SK-N-SH treated with all-trans-retinoic acid at 6 μM for 48 hours (cell line): ENCODE measurements at regions not wholly inside any gene's neighbourhood (a gene's known extent, or its start where the extent isn't known, plus 50 kb on each side); places are given as distances from the start of the nearest gene placed in this dataset.
"Not testable (repeated sequence)": the region's sequence is repeated elsewhere in the genome, so short reads cannot be mapped to it uniquely, and the experiment has no call there.

ENCODE experiments used
- ATAC-seq: fragments of 200-7000 bp; cut with Tn5 transposase; 3 replicates; pipeline ENCODE4 v1.9.1; 2020; ENCODE audit warnings: mild to moderate bottlenecking, moderate library complexity
- CSDC2 ChIP-seq: fragments of 250-450 bp; sonication (Bioruptor Pico); IDR thresholded peaks from 2 replicates; pipeline ENCODE4 v1.5.0; 2020; ENCODE audit warnings: mild to moderate bottlenecking, moderate library complexity
- GLIS3 ChIP-seq: fragments of 250-450 bp; sonication (Bioruptor Pico); IDR thresholded peaks from 2 replicates; pipeline ENCODE4 v1.5.0; 2020; ENCODE audit warnings: mild to moderate bottlenecking, moderate library complexity
- ISL1 ChIP-seq: fragments of 250-450 bp; sonication (Bioruptor Pico); IDR thresholded peaks from 2 replicates; pipeline ENCODE4 v2.1.2; 2022; ENCODE audit warnings: mild to moderate bottlenecking, moderate library complexity
- OSR1 ChIP-seq: fragments of 250-450 bp; sonication (Bioruptor Pico); IDR thresholded peaks from 2 replicates; pipeline ENCODE4 v1.8.0; 2022; ENCODE audit warnings: moderate library complexity, mild to moderate bottlenecking, inconsistent platforms
- RARB ChIP-seq: fragments of 250-450 bp; sonication (Bioruptor Pico); IDR thresholded peaks from 2 replicates; pipeline ENCODE4 v1.8.0; 2021; ENCODE audit warnings: mild to moderate bottlenecking, moderate library complexity
- SNAI2 ChIP-seq: fragments of 250-450 bp; sonication (Bioruptor Pico); IDR thresholded peaks from 2 replicates; pipeline ENCODE4 v1.5.0; 2020; ENCODE audit warnings: mild to moderate bottlenecking, moderate library complexity
- TOX ChIP-seq: fragments of 250-450 bp; sonication (Bioruptor Pico); IDR thresholded peaks from 2 replicates; pipeline ENCODE4 v1.8.0; 2021; ENCODE audit warnings: mild to moderate bottlenecking, moderate library complexity, borderline replicate concordance
- ZC3H10 ChIP-seq: fragments of 250-450 bp; sonication (Bioruptor Pico); IDR thresholded peaks from 2 replicates; pipeline ENCODE4 v1.5.1; 2021; ENCODE audit warnings: mild to moderate bottlenecking, moderate library complexity
- ZFP3 ChIP-seq: fragments of 250-450 bp; sonication (Bioruptor Pico); IDR thresholded peaks from 2 replicates; pipeline ENCODE4 v1.5.0; 2020; ENCODE audit warnings: mild to moderate bottlenecking, moderate library complexity
- ZFP30 ChIP-seq: fragments of 450-650 bp; formaldehyde crosslinking; IDR thresholded peaks from 2 replicates; pipeline ENCODE4 v1.5.0; 2022; ENCODE audit warnings: mild to moderate bottlenecking, moderate library complexity
- ZNF565 ChIP-seq: fragments of 450-650 bp; formaldehyde crosslinking; conservative IDR thresholded peaks from 2 replicates; pipeline ENCODE4 v1.5.0; 2020; ENCODE audit warnings: low read depth, mild to moderate bottlenecking, moderate library complexity
- ZNF70 ChIP-seq: fragments of 450-650 bp; formaldehyde crosslinking; IDR thresholded peaks from 2 replicates; pipeline ENCODE4 v1.5.0; 2020; ENCODE audit warnings: mild to moderate bottlenecking, moderate library complexity
- TF ChIP-seq, protein P1 (sequence below): fragments of 250-450 bp; sonication (Bioruptor Pico); IDR thresholded peaks from 2 replicates; pipeline ENCODE4 v1.5.1; 2020; ENCODE audit warnings: low read depth, mild to moderate bottlenecking, moderate library complexity
- TF ChIP-seq, protein P2 (sequence below): fragments of 250-450 bp; sonication (Bioruptor Pico); IDR thresholded peaks from 2 replicates; pipeline ENCODE4 v1.5.0; 2020; ENCODE audit warnings: mild to moderate bottlenecking, moderate library complexity
- TF ChIP-seq, protein P3 (sequence below): fragments of 250-450 bp; sonication (Bioruptor Pico); IDR thresholded peaks from 2 replicates; pipeline ENCODE4 v1.5.1; 2021; ENCODE audit warnings: mild to moderate bottlenecking, moderate library complexity
- TF ChIP-seq, protein P4 (sequence below): fragments of 250-450 bp; sonication (Bioruptor Pico); IDR thresholded peaks from 2 replicates; pipeline ENCODE4 v1.8.0; 2021; ENCODE audit warnings: low read depth, mild to moderate bottlenecking, moderate library complexity, borderline replicate concordance

DNA sequence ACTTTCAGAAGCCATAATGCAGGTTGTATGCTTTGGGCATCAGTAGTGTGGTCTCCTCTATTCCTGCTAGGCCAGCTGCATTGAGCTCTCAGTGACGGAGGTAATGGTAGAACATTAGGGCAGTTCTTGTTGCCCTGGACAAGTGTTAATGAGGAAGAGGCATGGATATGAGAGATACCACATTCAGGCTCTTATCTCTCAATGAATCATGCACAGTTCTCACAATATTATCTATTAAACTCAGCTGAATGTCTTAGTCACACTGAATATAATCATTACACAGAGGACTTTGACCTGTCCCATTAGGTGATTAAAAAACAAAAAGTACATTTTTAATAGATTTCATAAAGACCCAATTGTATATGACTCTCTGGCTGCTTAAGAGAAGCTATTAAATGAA, 76.6 kb upstream of the SSBP2 start:
- TF ChIP-seq TOX (CRISPR knock-in tag) (no peak), ISL1 (CRISPR knock-in tag) (no peak), ZFP3 (CRISPR knock-in tag) (no peak), OSR1 (CRISPR knock-in tag) (no peak), GLIS3 (CRISPR knock-in tag) (no peak), RARB (CRISPR knock-in tag) (no peak), ZC3H10 (CRISPR knock-in tag) (no peak), ZNF70 (CRISPR knock-in tag) (no peak), SNAI2 (CRISPR knock-in tag) (no peak)
- TF ChIP-seq, protein P1, sequence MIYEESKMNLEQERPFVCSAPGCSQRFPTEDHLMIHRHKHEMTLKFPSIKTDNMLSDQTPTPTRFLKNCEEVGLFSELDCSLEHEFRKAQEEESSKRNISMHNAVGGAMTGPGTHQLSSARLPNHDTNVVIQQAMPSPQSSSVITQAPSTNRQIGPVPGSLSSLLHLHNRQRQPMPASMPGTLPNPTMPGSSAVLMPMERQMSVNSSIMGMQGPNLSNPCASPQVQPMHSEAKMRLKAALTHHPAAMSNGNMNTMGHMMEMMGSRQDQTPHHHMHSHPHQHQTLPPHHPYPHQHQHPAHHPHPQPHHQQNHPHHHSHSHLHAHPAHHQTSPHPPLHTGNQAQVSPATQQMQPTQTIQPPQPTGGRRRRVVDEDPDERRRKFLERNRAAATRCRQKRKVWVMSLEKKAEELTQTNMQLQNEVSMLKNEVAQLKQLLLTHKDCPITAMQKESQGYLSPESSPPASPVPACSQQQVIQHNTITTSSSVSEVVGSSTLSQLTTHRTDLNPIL (CRISPR knock-in tag): no peak
- no peak for ATAC-seq

DNA sequence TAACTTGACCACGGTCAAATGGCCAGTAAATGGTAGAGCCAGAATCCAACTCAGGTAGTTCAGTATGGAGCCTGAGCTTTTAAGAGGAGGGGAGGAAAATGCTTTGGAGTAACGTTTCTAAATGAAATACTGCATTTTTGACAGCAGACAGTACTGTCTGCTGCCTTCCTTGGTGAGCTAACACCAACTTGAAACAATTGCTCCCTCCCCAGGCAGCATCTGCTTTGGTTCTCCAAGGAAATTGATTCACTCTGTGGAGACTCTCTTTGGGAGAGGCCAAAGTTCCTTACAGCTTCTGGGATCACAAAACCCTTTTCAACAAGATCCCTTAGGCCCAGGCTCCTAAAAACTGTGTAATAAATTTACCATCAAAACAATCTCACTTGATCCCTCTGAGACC, 75.2 kb upstream of the SSBP2 start:
- peak; percentile 73 for ATAC-seq
- TF ChIP-seq, protein P2, sequence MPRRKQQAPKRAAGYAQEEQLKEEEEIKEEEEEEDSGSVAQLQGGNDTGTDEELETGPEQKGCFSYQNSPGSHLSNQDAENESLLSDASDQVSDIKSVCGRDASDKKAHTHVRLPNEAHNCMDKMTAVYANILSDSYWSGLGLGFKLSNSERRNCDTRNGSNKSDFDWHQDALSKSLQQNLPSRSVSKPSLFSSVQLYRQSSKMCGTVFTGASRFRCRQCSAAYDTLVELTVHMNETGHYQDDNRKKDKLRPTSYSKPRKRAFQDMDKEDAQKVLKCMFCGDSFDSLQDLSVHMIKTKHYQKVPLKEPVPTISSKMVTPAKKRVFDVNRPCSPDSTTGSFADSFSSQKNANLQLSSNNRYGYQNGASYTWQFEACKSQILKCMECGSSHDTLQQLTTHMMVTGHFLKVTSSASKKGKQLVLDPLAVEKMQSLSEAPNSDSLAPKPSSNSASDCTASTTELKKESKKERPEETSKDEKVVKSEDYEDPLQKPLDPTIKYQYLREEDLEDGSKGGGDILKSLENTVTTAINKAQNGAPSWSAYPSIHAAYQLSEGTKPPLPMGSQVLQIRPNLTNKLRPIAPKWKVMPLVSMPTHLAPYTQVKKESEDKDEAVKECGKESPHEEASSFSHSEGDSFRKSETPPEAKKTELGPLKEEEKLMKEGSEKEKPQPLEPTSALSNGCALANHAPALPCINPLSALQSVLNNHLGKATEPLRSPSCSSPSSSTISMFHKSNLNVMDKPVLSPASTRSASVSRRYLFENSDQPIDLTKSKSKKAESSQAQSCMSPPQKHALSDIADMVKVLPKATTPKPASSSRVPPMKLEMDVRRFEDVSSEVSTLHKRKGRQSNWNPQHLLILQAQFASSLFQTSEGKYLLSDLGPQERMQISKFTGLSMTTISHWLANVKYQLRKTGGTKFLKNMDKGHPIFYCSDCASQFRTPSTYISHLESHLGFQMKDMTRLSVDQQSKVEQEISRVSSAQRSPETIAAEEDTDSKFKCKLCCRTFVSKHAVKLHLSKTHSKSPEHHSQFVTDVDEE (CRISPR knock-in tag): no peak
- no peak for TF ChIP-seq SNAI2 (CRISPR knock-in tag)

DNA sequence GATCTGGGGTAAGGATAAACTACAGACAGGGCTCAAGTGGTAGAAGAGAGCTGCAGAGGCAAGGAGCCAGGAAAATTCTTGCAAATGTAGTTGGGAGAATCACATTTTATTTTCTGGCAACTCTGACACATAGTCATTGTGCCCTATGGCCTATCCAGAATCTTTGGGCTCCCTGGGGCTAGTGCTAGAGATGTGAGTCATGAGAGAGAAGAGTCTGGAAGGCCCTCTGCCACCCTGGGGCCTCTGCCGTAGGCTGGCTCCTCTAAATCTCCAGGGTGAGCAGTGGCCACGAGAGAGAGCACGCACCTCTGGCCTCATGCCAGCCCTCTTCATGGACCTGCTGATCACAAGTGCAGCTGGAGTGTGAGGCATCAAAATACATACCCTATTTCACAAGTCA, 74.3 kb upstream of the SSBP2 start:
- peak; percentile 84 for ATAC-seq
- TF ChIP-seq ZFP30 (CRISPR knock-in tag) (no peak), ZNF565 (no peak), CSDC2 (CRISPR knock-in tag) (no peak), TOX (CRISPR knock-in tag) (no peak)
- TF ChIP-seq, protein P3, sequence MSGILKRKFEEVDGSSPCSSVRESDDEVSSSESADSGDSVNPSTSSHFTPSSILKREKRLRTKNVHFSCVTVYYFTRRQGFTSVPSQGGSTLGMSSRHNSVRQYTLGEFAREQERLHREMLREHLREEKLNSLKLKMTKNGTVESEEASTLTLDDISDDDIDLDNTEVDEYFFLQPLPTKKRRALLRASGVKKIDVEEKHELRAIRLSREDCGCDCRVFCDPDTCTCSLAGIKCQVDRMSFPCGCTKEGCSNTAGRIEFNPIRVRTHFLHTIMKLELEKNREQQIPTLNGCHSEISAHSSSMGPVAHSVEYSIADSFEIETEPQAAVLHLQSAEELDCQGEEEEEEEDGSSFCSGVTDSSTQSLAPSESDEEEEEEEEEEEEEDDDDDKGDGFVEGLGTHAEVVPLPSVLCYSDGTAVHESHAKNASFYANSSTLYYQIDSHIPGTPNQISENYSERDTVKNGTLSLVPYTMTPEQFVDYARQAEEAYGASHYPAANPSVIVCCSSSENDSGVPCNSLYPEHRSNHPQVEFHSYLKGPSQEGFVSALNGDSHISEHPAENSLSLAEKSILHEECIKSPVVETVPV (CRISPR knock-in tag): no peak
- TF ChIP-seq, protein P4, sequence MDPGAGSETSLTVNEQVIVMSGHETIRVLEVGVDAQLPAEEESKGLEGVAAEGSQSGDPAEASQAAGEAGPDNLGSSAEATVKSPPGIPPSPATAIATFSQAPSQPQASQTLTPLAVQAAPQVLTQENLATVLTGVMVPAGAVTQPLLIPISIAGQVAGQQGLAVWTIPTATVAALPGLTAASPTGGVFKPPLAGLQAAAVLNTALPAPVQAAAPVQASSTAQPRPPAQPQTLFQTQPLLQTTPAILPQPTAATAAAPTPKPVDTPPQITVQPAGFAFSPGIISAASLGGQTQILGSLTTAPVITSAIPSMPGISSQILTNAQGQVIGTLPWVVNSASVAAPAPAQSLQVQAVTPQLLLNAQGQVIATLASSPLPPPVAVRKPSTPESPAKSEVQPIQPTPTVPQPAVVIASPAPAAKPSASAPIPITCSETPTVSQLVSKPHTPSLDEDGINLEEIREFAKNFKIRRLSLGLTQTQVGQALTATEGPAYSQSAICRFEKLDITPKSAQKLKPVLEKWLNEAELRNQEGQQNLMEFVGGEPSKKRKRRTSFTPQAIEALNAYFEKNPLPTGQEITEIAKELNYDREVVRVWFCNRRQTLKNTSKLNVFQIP: no peak

DNA sequence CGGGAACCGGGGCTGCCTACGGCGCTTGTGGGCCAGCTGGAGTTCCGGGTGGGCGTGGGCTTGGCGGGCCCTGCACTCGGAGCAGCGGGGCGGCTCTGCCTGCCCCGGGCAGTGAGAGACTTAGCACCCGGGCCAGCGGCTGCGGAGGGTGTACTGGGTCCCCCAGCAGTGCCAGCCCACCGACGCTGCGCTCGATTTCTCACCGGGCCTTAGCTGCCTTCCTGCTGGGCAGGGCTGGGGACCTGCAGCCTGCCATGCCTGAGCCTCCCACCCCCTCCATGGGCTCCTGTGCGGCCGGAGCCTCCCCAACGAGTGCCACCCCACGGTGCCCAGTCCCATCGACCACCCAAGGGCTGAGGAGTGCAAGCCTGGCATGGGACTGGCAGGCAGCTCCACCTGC, 72.8 kb upstream of the SSBP2 start:
- ATAC-seq: not testable (repeated sequence)

DNA sequence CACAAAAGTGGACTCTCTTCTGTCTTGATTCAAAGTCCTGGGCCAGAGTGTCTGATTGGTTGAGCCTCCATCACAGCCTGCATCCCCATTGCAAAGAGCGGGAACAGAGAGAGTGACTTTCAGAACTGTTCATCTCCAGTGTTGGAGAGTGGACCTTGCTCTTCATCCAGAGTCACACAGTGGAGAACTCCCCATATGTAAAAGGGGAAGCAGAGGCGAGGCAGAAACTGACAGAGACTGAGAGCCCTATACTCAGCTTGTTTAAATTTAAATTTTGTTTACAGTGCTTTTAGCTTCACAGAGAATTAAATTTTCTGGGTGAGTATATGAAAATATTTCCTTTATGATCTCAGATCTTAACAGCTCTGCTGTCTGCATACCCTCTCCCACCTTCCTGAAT, 70.0 kb upstream of the SSBP2 start:
- ATAC-seq: no peak; the same call in 2 of the 3 replicates
- TF ChIP-seq ZNF70 (CRISPR knock-in tag) (no peak), ZNF565 (no peak), RARB (CRISPR knock-in tag) (no peak)
- TF ChIP-seq, protein P2 (CRISPR knock-in tag): no peak
- TF ChIP-seq, all 23 proteins: peak for 0
